Hepatocyte (in vitro differentiated cells): ENCODE measurements at regions not wholly inside any gene's neighbourhood (a gene's known extent, or its start where the extent isn't known, plus 50 kb on each side); places are given as distances from the start of the nearest gene placed in this dataset.

Experiments
- CTCF ChIP-seq: fragments of 200-600 bp; sonication (generic); IDR thresholded peaks from 2 replicates; pipeline ENCODE4 v1.5.1; 2016; ENCODE audit warnings: antibody characterized with exemption, mild to moderate bottlenecking; ENCODE audit not compliant: poor library complexity
- EZH2 ChIP-seq: fragments of 200-600 bp; sonication (generic); IDR thresholded peaks from 2 replicates; pipeline ENCODE4 v1.6.1; 2016; ENCODE audit warnings: antibody characterized with exemption, mild to moderate bottlenecking, borderline replicate concordance
- EZH2phosphoT487 ChIP-seq: fragments of 200-600 bp; sonication (generic); IDR thresholded peaks from one replicate; pipeline ENCODE4 v1.6.1; 2018; ENCODE audit warnings: antibody characterized with exemption, mild to moderate bottlenecking, low read depth, moderate library complexity; ENCODE audit not compliant: unreplicated experiment, severe bottlenecking

- TF ChIP-seq CTCF, result no peak
- TF ChIP-seq EZH2, result no peak
- no peak for TF ChIP-seq EZH2phosphoT487
These were observed 445.5 kb upstream of the FBXO33 start for GRCh38 chr14:39877577-39878190.
